ENCODE measurements at regions not wholly inside any gene's neighbourhood (a gene's known extent, or its start where the extent isn't known, plus 50 kb on each side); places are given as distances from the start of the nearest gene placed in this dataset.

DNA sequence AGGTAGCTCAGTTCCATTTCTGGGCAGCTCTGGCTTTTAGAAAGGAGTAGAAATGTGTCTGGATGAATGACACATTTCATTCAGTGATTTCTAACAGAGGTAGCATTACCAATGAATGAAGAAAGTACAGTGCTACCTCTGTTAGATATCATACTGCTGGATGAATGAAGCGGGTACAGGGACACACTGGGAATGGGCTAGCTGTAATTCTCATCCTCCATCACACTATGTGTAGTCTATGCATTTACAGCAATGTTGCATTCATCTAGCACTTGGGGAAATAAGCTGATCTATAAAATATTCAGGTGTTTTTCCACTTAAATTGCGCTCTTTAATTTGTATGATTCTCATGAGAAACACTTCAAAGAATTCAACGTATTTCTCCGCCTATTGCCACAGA, 158.3 kb upstream of the IRX5 start:
- H3K9me3 ChIP-seq (ENCODE audit: insufficient read depth, low read depth, low read length): no peaks in the 10 kb centered on the region
- no peak overlapping the region for H3K4me3 ChIP-seq (ENCODE audit: low read depth, low read length)
- H2BK5ac ChIP-seq (ENCODE audit: low read depth, low read length, poor library complexity): no peak overlapping the region
- H3K4me2 ChIP-seq (ENCODE audit: low read length): no peak overlapping the region
- no peak overlapping the region for H3K18ac ChIP-seq (ENCODE audit: low read length)
- no peaks in the 10 kb centered on the region for H3K79me2 ChIP-seq (ENCODE audit: control insufficient read depth, insufficient read depth, low read length, poor library complexity)
- no peaks in the 10 kb centered on the region for H3K36me3 ChIP-seq (ENCODE audit: control insufficient read depth in 1 of 2, insufficient read depth in 2 of 2, low read length in 2 of 2)
- H3K79me1 ChIP-seq (ENCODE audit: low read length): no peaks in the 10 kb centered on the region
- H3K4me1 ChIP-seq (ENCODE audit: control insufficient read depth in 1 of 2, insufficient read depth in 2 of 2, low read length in 2 of 2): no peaks in the 10 kb centered on the region
- H4K12ac ChIP-seq (ENCODE audit: low read depth, low read length): no peak overlapping the region
- no peak overlapping the region for H3K14ac ChIP-seq (ENCODE audit: low read length)
- H3K23ac ChIP-seq (ENCODE audit: low read length): no peak overlapping the region
- no peak overlapping the region for H2AFZ ChIP-seq (ENCODE audit: insufficient read depth, low read length, poor library complexity)
- no peak overlapping the region for H2BK12ac ChIP-seq (ENCODE audit: low read length)
- H2AK5ac ChIP-seq (ENCODE audit: low read length): no peak overlapping the region
- WGBS (ENCODE audit: extremely low coverage, insufficient coverage, insufficient read length): no CpG with 5 or more reads among the region's 4 CpGs
- H3K4ac ChIP-seq (ENCODE audit: low read depth, low read length): no peak overlapping the region
- H3K27ac ChIP-seq (ENCODE audit: low read depth, low read length): no peak overlapping the region
- H4K8ac ChIP-seq (ENCODE audit: low read depth, low read length): no peak overlapping the region
- DNase-seq: no peak
- H4K91ac ChIP-seq (ENCODE audit: low read depth, low read length): no peak overlapping the region
- H3K27me3 ChIP-seq (ENCODE audit: insufficient read depth, low read length): no peaks in the 10 kb centered on the region
- no peak overlapping the region for H2BK120ac ChIP-seq (ENCODE audit: insufficient read depth, low read length, poor library complexity)
- H3K9ac ChIP-seq (ENCODE audit: low read length): no peak overlapping the region

DNA sequence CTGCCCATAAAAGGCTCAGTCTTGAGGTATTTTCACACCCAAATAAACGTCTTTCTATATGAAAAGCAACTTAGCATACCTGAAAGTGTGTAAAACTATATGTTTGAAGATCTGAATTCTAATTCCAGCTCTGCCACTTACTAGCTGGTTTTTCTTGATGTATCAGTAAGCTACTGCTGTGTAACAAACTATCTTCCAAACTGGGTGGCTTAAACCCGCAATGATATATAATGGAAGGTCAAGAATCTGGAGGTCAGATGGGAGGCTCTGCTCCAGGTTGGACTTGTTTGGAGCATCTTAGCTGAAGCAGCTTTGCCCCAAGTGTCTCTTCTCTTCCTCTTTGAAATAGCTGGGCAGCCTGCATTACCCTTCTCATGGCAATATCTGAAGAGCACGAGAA, 164.3 kb upstream of the IRX5 start:
- no peak overlapping the region for H3K9ac ChIP-seq (ENCODE audit: low read length)
- no peak overlapping the region for H3K14ac ChIP-seq (ENCODE audit: low read length)
- H4K91ac ChIP-seq (ENCODE audit: low read depth, low read length): no peak overlapping the region
- DNase-seq: no peak
- no peaks in the 10 kb centered on the region for H3K27me3 ChIP-seq (ENCODE audit: insufficient read depth, low read length)
- H3K23ac ChIP-seq (ENCODE audit: low read length): no peak overlapping the region
- no peak overlapping the region for H4K12ac ChIP-seq (ENCODE audit: low read depth, low read length)
- H3K4ac ChIP-seq (ENCODE audit: low read depth, low read length): no peak overlapping the region
- H3K27ac ChIP-seq (ENCODE audit: low read depth, low read length): no peak overlapping the region
- H2AFZ ChIP-seq (ENCODE audit: insufficient read depth, low read length, poor library complexity): no peak overlapping the region
- no peak overlapping the region for H2AK5ac ChIP-seq (ENCODE audit: low read length)
- H3K4me3 ChIP-seq (ENCODE audit: low read depth, low read length): no peak overlapping the region
- H2BK5ac ChIP-seq (ENCODE audit: low read depth, low read length, poor library complexity): no peak overlapping the region
- no CpG with 5 or more reads among the region's 3 CpGs for WGBS (ENCODE audit: extremely low coverage, insufficient coverage, insufficient read length)
- H3K4me2 ChIP-seq (ENCODE audit: low read length): no peak overlapping the region
- H3K9me3 ChIP-seq (ENCODE audit: insufficient read depth, low read depth, low read length): peaks cover 2% of the 10 kb centered on the region
- H3K18ac ChIP-seq (ENCODE audit: low read length): no peak overlapping the region
- H3K79me2 ChIP-seq (ENCODE audit: control insufficient read depth, insufficient read depth, low read length, poor library complexity): no peaks in the 10 kb centered on the region
- H4K8ac ChIP-seq (ENCODE audit: low read depth, low read length): no peak overlapping the region
- H2BK12ac ChIP-seq (ENCODE audit: low read length): no peak overlapping the region
- H3K36me3 ChIP-seq (ENCODE audit: control insufficient read depth in 1 of 2, insufficient read depth in 2 of 2, low read length in 2 of 2): no peaks in the 10 kb centered on the region
- no peaks in the 10 kb centered on the region for H3K4me1 ChIP-seq (ENCODE audit: control insufficient read depth in 1 of 2, insufficient read depth in 2 of 2, low read length in 2 of 2)
- no peak overlapping the region for H2BK120ac ChIP-seq (ENCODE audit: insufficient read depth, low read length, poor library complexity)
- no peaks in the 10 kb centered on the region for H3K79me1 ChIP-seq (ENCODE audit: low read length)

DNA sequence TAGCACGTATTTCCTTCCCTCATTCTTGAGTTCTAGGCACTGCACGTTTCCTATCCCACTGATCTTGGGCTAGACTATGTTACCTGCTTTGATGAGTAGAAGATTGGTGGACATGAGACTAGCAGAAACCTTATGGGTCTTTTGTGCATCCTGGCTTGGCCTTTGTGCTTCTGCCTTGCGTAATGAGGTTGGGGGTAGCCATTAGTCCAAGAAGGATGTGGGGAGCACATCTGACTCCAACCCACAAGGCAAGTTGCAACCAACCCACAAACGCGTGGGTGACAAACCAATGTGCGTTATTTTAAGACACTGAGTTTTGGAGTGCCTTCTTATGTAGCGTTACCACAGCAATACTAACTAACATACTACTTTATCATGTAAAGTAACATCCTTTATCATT, 180.4 kb upstream of the IRX5 start:
- Histone ChIP-seq H2AK5ac (ENCODE audit: low read length) (no peak overlapping the region), H3K4me1 (ENCODE audit: control insufficient read depth in 1 of 2, insufficient read depth in 2 of 2, low read length in 2 of 2) (no peaks in the 10 kb centered on the region), H2BK120ac (ENCODE audit: insufficient read depth, low read length, poor library complexity) (no peak overlapping the region), H3K79me2 (ENCODE audit: control insufficient read depth, insufficient read depth, low read length, poor library complexity) (no peaks in the 10 kb centered on the region), H3K18ac (ENCODE audit: low read length) (no peak overlapping the region), H3K9me3 (ENCODE audit: insufficient read depth, low read depth, low read length) (no peaks in the 10 kb centered on the region), H3K9ac (ENCODE audit: low read length) (no peak overlapping the region), H3K4ac (ENCODE audit: low read depth, low read length) (no peak overlapping the region), H4K12ac (ENCODE audit: low read depth, low read length) (no peak overlapping the region), H3K14ac (ENCODE audit: low read length) (no peak overlapping the region), H3K27ac (ENCODE audit: low read depth, low read length) (no peak overlapping the region), H3K23ac (ENCODE audit: low read length) (no peak overlapping the region), H2BK5ac (ENCODE audit: low read depth, low read length, poor library complexity) (no peak overlapping the region), H4K8ac (ENCODE audit: low read depth, low read length) (no peak overlapping the region), H3K4me2 (ENCODE audit: low read length) (no peak overlapping the region), H3K36me3 (ENCODE audit: control insufficient read depth in 1 of 2, insufficient read depth in 2 of 2, low read length in 2 of 2) (no peaks in the 10 kb centered on the region), H4K91ac (ENCODE audit: low read depth, low read length) (no peak overlapping the region), H3K4me3 (ENCODE audit: low read depth, low read length) (no peak overlapping the region), H3K27me3 (ENCODE audit: insufficient read depth, low read length) (no peaks in the 10 kb centered on the region), H2AFZ (ENCODE audit: insufficient read depth, low read length, poor library complexity) (no peak overlapping the region), H2BK12ac (ENCODE audit: low read length) (no peak overlapping the region), H3K79me1 (ENCODE audit: low read length) (no peaks in the 10 kb centered on the region)
- WGBS (ENCODE audit: extremely low coverage, insufficient coverage, insufficient read length): no CpG with 5 or more reads among the region's 7 CpGs
- no peak for DNase-seq

DNA sequence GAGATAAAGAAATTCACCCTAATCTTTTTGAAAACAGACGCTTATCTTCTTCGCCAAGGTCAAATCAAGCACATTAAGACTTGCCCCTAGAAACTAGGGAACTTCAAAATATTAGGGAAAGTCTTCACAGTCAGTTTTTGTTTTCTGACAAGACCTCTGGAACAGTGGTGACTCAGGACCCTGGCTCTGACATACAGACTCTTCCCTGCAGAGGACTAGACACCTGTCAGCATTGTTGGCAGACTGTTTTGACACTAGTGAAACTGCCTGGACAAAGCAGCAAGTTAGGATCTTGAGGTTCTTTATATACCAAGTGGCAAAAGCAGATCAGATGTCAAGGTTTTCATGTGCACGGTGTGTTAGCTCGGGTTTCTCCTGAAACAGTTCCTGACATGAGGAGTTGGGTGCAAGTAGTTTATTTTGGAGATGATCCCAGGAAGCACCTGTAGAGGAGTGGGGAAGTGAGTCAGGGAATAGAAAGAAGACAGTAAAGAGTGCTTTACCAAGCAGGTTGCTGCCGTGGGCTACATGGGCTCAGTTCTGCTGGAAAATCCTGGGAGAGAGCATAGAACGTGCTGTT, 182.0 kb upstream of the IRX5 start:
- no peak overlapping the region for H4K8ac ChIP-seq (ENCODE audit: low read depth, low read length)
- no peak overlapping the region for H3K4me3 ChIP-seq (ENCODE audit: low read depth, low read length)
- H3K4me2 ChIP-seq (ENCODE audit: low read length): no peak overlapping the region
- no peak overlapping the region for H3K4ac ChIP-seq (ENCODE audit: low read depth, low read length)
- no peak overlapping the region for H3K14ac ChIP-seq (ENCODE audit: low read length)
- no peak overlapping the region for H3K18ac ChIP-seq (ENCODE audit: low read length)
- no peaks in the 10 kb centered on the region for H3K4me1 ChIP-seq (ENCODE audit: control insufficient read depth in 1 of 2, insufficient read depth in 2 of 2, low read length in 2 of 2)
- no peak overlapping the region for H2BK5ac ChIP-seq (ENCODE audit: low read depth, low read length, poor library complexity)
- no peak for DNase-seq
- H3K27ac ChIP-seq (ENCODE audit: low read depth, low read length): no peak overlapping the region
- no peaks in the 10 kb centered on the region for H3K9me3 ChIP-seq (ENCODE audit: insufficient read depth, low read depth, low read length)
- no peak overlapping the region for H2AFZ ChIP-seq (ENCODE audit: insufficient read depth, low read length, poor library complexity)
- no peak overlapping the region for H3K23ac ChIP-seq (ENCODE audit: low read length)
- H4K91ac ChIP-seq (ENCODE audit: low read depth, low read length): no peak overlapping the region
- no peaks in the 10 kb centered on the region for H3K36me3 ChIP-seq (ENCODE audit: control insufficient read depth in 1 of 2, insufficient read depth in 2 of 2, low read length in 2 of 2)
- H3K27me3 ChIP-seq (ENCODE audit: insufficient read depth, low read length): no peaks in the 10 kb centered on the region
- H3K79me1 ChIP-seq (ENCODE audit: low read length): no peaks in the 10 kb centered on the region
- H2BK120ac ChIP-seq (ENCODE audit: insufficient read depth, low read length, poor library complexity): no peak overlapping the region
- H2AK5ac ChIP-seq (ENCODE audit: low read length): no peak overlapping the region
- no peak overlapping the region for H3K9ac ChIP-seq (ENCODE audit: low read length)
- H4K12ac ChIP-seq (ENCODE audit: low read depth, low read length): no peak overlapping the region
- WGBS (ENCODE audit: extremely low coverage, insufficient coverage, insufficient read length): no CpG with 5 or more reads among the region's 6 CpGs
- no peak overlapping the region for H2BK12ac ChIP-seq (ENCODE audit: low read length)
- no peaks in the 10 kb centered on the region for H3K79me2 ChIP-seq (ENCODE audit: control insufficient read depth, insufficient read depth, low read length, poor library complexity)

Measured in trophoblast cell (in vitro differentiated cells and primary cell).